Stimulated activated CD4-positive, alpha-beta T cell treated with anti-CD3 and anti-CD28 coated beads, Interleukin-12 subunit alpha, Interleukin-12 subunit beta, amount 100 ng/mL, for 4 hours (primary cell): ENCODE measurements at regions not wholly inside any gene's neighbourhood (a gene's known extent, or its start where the extent isn't known, plus 50 kb on each side); places are given as distances from the start of the nearest gene placed in this dataset.

ENCODE experiments used
- DNase-seq: peaks from one replicate; pipeline ENCODE4 v3.0.0-alpha.2; 2020

DNA sequence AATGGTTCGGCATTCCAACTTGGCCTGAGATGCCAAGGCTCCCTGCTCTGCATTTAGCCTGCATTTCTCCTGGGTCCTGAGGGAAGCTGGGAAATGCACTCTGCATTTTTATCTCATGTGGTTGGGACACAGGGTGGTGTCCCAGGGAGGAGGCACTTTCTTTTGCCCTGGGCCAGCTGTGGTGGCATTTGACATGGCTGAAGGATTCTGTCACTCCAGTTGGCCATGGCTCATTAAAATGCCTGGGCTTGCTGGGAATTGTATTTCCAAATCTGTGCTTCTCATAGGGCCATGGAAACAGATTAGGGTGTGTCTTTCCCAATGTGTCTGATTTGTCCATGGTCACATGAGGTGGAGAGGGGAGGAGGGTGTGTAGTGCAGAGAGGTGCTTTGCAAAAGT lies 128.3 kb upstream of the RGMA start:
- DNase-seq = no peak

DNA sequence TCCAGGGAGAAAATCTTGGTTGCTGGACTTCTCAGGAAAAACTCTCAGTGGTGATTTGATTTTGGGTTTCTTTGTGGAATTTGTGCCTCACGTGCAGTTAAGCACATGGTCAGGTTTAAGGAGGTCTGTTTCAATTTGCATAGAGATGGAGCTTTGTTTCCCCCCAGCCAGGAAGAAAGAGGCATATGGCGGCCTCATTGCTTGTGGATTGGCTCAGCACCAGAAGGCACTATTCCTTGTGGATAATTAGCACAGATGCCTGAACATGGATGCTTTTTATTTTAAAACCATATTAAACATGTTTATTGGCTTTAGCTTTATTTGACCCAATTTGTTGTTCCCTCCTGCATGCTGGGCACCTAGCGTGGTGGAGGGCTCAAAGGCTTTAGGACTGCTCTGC lies 125.1 kb upstream of the RGMA start:
- DNase-seq = no peak

DNA sequence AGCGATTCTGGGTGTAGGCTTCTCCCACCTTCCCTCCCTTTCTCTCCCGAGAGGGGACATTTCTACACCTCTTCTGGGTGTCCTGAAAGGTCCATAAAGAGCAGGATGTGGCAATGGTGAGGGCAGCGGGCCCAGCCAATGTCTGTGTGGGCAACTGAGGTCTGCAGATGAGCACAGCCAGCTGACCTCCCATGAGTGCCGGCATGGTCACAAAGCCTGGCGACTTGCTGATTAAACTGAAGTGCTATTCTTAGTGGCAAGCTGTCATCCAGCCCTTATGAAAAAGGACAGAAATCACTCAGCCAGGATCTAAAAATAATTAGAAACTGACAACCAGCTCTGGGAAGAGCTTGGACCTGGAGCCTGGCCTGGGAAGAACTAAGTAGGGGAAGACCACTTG lies 124.3 kb upstream of the RGMA start:
- DNase-seq = no peak

DNA sequence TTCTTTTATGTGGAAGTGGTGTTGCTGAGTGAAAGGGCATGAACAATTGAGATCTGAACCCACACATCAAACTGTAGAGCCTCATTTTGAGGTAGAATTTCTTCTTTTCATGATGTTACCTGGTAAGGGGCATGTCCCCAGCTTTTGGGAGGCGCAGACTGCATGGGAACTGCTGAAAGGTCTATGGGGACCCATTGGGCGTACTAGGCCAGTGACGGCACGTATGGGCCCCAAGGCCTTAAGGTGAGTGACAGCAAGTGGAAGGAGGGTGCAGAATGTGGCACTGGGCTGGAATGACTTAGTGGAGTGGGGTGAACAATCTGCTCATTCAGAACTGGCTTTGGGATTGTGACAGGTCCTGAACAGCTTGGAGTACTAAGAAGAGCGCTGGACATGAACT lies 123.6 kb upstream of the RGMA start:
- DNase-seq = no peak

DNA sequence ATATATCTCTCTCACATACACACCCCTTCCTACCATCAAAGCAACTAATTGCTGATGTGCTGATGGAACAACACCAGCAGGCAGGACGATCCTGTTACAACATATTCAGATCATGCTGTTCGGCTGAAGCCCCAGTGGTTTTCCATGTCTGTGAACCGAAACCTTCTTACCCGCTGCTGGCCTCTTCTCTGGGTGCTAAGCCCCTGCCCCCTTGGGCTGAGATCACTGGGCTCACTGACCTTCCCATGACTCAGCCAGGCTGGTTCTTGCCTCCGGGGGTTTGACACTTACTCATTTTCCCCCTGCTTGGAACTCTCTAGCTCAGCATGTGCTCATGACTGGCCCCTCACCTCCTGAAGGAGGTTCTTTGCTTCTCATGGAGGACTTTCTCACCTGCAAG lies 122.0 kb upstream of the RGMA start:
- no peak for DNase-seq

DNA sequence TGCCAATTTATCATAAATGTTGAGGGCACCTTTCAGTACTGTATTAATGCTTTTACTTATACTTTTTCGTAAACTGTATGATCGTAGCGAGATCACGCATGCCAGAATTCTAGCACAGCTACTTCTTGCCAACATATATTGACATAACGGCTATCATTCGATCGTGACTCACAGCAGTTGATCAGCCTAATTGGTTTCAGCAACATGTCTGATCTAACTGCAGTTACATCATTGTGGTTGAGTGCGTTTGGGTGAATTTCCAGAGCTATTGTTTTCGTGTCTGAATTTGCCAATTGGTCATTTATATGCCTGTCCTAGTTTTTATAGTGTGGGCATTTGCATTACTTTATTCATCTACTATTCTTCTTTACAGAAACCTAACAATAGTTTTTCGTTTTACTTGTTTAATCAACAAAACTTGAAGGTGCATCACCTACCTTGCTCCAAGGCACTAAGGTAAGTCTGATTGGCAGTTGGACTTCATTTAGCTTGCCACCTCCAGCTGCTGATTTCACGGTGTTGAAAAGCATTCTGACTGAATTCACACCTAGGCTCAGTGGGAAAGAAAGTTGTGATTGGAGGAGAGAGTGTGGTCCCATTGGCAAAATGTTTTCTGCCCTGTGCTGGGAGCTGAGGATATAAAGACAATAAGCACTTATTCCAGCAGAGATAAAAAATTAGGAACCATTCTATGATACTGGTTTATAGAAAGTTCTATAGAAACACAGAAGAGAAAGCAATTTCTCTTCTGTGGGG lies 120.9 kb upstream of the RGMA start:
- no peak for DNase-seq

DNA sequence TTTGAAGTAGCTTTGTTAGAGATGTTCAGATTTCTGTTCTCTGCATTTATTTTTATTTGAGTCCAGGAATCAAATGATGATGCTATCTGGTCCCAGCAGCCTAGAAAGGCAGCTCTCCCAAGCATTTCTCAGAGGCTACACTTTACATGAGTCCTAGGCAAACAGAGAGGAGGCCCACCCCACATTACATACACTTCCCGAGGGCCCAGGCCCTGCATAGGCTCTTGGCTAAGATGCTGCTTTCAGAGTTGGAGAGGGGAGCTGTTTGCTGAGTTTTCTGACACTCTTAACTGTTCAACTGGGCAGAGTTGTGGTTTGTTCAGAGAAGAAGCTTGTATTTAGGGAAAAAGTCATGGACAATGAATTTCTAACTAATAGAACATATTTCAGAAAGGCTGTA lies 117.9 kb upstream of the RGMA start:
- DNase-seq = no peak

DNA sequence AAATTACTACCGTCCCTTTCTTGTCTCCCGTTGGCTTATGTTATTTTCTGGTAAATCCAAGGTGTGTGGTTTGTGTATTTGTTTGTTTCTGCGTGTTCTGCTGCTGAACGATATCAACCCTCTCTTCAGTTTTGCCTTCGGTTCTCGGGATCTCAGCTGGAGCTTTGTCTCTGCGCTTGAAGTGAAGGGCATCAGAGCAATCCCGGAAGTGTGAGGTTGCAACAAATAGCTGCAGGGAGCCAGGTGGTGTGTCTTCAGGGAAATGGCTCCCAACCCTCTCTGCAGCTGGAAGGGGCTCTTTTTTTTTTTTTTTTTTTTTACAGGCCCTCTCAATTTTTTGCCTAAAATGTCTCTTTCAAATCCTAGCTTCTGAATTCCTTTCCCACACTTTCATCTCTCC lies 116.4 kb upstream of the RGMA start:
- DNase-seq = no peak

DNA sequence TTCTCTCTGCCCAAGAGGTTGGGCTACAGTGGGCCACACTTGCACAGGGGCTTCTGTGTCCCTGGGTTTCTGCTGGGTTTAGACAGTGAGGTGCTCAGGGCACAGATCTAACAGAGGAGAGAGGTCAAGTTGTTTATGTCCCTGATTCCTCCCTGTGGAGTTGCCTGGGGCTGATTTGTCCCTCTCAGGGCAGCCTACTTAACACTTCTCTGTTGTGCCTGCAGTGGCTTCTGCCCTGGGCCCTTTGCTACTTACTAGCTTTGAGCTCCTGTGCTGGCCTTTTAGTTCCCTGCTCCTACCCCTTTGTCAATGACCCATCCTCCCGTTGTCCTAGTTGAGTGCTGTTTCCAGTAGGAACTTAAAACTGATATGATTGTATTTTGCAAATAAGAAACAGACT lies 114.0 kb upstream of the RGMA start:
- DNase-seq = no peak

DNA sequence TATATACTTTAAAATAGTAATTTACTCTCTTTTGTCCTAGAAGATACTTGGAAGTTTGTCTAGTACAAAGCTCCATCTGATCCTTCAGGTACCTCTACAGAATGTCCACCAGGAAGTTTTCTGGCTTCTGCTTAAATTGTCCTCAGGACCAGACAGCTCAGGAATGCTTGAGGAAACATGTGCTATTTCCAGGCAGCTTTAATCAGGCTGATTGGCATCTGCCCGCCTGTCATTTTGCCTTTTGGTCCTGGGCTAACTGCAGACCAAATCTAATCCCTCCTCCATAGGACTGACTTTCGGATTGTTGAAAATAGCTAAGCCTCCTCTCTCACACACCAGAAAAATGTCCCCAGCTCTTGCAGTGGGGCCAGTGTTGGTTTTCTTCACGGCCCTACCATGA lies 113.4 kb upstream of the RGMA start:
- DNase-seq = no peak

DNA sequence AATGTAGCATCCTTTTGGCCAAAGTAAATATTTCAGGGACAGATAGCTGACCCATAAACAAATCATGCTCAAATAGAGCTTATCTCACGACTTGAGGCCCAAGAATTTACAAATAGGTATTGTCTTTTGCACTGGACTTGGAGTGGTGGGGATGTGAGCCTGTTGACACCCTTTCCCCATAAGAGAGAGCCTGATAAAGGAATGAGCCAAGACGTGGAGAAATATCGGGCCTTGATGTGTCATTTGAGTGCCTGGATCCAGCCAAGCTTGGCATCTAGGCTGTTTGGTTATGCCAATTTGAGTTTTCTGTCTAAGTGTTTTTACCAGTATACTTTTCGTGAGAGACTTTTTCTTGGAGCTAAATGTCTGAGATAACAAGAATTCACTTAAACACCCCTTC lies 112.9 kb upstream of the RGMA start:
- DNase-seq = no peak

DNA sequence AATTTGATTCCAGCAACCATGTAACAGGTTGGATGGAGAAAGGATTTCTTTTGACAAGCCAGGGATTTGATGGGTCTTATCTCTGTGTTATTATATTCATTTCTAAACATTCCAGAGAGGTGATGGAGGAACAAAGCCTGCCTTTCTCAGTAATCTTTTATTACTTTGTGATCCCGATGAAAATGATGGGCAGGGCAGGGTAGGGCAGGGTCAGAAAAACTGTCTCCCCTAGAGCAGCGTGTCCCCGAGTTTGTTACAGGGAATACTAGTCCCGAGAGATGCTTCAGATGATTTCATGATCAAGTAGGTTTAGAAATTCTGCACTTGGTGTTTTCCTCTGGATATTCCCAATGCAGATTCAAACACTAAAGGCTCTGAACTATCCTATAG lies 111.8 kb upstream of the RGMA start:
- no peak for DNase-seq

DNA sequence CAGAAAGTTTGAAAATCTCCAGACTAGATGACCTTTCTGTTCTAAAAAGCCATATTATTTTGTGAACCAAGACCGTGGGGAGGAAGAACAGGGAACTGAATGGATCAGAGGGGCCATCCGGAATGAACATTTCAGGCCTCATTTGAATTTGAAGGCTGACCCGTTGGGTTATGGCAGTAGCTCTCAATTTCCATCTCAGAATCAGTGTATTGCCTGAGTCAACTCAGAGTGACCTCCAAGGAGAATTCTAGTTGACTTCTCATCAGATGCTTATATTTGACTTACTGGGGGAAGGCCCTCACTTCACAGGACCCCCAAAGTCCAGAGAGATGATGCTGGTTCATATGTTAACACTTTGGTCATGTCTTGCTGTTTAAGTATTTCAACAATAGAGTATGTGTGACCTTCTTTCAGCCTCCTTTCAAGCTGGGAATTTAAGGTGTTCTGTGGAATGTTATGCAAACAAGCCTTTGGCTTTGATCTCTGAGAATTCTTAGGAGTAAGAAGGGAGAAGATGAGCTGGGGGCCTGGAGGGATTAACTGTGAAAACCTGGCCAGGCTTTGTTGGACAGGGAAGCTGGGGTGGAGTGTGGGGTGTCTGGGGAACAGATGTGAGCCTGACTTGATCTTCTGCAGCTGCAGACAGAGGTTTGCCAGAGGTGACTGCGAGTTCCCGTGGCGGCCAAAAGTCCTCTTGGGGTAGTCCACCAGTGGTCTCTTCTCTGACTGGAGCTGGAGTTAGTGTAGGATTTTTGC lies 111.2 kb upstream of the RGMA start:
- DNase-seq = no peak

DNA sequence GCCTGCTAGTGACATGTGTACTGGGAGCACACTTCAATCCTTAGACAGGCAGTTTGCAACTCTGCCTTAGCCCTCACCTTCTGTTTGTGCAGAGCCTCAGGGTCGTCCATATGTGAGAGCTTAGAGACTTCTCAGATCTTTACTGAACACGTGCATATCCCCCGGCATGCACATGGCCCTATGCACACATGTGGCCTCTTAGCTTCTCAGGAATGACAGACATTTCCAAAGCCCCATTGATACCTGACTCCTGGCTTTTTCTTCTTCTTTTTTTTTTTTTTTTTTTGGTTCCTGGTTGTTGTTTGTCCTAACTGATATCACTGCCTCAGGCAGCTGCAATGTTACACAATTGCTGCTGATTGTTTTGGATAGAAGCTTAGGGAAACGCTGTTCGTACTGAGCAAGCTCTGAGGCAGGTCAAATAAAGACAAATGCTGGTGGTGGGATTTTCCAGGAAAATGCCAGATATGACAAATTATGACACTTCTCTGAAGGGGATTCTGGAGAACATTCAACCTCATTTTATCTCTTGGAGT lies 107.2 kb upstream of the RGMA start:
- no peak for DNase-seq

DNA sequence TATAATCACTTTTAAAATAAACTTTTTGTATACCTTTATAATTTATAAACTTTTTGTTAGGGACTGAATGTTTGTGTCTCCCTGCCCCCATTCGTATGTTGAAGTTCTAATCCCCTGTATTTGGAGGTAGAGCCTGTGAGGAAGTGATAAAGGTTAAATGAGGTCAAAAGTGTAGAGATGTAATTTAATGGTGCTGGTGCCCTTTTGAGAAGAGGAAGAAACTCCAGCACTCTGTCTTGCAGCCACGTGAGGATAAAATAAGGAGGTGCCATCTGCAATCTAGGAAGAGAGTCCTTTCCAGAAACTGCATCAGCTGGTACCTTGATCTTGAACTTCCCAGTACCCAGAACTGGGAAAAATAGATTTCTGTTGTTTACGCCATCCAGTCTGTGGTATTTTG lies 106.1 kb upstream of the RGMA start:
- DNase-seq = no peak

DNA sequence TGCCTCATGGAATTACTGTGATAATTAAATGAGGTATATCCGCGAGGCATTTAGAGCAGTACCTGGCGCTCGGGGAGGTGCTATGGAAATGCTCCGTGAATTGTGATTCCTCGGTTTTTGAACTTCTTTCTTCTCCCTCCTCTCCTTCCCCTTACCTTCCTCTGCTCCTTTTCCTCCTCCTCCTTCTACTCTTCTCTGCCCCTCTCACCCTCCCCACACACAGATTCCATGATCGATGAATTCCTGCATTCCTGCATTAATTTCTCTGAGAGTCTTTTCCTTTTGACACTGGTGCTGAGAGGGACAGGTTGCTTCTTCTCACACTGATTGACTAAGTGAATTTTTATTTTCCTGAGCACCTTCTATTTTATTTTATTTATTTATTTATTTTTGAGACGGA lies 101.2 kb upstream of the RGMA start:
- no peak for DNase-seq

DNA sequence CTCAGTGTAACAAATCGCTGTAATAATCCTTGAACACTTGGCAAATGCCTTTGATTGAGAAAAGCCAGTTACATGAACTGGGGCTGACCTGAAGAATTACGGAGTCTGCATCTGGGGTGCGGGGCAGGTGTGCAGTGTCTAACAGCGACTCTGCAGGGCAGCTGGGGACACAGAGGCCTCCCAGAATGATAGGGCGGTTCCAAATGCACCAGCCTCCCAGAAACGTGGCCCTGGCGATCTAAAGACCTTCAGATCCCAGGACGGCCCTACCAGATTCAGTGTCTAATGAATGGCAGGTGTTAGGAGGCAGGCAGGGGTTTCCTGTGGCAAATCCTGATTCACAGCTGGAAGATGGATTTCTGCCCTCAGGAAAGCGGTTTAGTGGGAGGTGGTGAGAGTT lies 100.5 kb upstream of the RGMA start:
- no peak for DNase-seq

DNA sequence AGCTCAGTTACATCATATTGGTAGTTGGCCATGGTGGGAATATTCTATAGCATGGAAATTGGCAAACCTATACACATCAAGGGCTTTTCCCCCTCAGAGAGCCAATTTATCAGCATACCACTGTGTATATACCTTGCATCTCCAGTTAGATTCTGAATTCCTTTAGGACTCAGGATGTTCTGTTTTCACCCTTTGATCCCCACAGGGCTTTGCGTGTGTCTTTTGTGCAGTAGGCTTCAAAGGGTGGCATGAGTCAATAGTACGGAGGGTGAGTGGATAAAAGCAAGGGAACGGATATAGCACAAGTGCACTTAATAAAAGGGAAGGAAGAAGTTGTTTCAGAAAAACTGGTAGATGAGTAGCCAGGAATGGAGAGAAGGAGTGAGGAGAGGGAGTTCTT lies 99.2 kb upstream of the RGMA start:
- DNase-seq = no peak

DNA sequence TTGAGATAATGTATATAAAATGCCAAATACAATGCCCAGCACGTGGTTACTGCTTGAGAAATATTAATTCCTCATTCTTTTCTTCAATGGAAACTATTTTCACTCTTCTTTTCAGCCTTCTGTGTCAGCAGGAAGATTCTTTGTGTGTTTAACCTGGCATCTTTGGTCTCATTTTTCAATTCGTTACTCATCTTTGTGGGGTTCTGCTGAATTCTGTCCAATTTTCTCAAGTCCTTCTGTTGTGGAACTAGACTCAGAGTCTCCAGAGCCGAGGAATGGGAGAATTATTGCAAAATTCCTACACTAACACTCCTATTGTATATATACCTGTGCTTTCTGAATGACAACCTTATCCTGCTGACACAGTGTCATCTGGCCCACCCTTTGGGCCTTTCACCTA lies 96.8 kb upstream of the RGMA start:
- DNase-seq = no peak

DNA sequence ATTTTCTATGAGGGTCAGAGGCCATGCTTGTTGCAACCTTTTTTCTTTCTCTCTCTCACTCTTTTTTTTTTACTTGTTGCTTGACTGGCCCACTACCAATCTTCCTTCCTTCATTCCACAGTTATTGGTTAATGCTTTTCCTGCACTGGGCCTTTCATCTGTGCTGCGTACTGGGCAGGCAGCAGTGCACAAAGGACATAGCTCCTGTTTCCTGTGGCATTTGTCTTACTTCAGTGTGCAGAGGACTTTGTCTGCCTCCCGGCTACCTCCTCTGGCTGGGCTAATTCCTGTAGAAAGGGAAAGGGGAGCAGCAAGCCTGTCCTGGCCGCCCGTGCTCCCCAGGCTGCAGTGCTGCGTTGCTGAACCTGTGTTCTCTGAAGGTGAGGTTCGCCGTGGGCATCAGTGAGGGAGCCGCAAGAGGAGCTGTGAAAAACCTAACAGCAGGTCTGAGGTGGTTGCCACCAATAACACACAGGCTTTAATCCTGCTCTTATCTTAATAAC lies 93.7 kb upstream of the RGMA start:
- no peak for DNase-seq

DNA sequence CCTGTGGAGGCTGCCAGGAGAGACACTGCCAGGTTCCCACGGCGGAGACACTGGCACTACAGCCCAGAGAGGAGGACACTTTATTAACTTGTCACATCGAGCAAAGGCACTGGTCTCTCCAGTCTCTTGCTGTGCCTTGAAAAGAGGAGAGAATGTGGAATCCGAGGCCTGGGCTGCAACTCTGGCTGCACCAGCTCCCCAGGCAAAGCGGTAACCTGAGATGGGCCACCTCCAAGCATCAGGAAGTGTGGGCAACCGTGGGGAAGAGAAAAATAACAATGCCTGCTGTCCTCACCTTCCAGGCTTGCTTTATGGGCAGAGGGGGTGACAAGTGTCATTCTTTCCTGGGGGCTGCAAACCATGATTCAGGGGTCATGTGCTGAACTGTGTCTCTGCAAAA lies 91.6 kb upstream of the RGMA start:
- DNase-seq = no peak

DNA sequence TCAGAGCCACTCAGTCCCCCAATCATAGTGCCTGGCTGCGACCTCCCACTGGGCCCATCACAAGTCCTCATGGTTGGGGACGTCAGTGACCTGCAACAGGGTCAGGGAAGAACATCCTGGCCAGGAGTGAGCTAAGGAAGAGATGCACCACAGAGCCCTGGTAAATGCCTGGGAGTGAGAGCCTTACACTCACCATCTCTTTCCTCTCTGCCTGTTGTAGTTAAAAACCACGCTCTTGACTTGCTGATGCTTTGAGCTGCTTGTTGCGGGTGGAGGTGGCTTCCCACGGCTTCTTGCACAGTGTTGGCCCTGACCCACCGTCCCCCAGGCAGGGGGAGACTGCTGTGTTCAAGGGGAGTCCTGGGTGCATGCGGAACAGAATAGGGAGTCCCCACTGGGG lies 91.1 kb upstream of the RGMA start:
- DNase-seq = no peak

DNA sequence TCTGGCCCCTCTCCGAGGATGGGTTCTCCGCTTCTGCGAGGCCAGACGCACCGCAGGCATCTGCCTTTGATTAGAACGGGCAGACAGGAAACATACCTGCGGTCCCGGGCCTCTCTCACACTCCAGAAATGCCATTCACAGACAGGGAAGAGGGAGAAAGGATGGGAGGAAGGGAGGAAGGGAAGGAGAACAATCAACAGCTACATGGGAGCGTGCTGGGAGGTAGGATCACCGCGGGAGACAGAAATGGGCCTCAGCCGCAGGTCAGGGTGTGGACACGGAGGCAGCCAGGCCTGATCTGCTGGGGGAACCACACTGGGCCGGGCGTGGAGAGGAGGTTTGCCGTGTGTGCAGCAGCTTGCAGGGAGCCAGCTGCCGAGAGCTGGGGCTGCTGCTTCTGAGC lies 90.7 kb upstream of the RGMA start:
- DNase-seq = no peak

DNA sequence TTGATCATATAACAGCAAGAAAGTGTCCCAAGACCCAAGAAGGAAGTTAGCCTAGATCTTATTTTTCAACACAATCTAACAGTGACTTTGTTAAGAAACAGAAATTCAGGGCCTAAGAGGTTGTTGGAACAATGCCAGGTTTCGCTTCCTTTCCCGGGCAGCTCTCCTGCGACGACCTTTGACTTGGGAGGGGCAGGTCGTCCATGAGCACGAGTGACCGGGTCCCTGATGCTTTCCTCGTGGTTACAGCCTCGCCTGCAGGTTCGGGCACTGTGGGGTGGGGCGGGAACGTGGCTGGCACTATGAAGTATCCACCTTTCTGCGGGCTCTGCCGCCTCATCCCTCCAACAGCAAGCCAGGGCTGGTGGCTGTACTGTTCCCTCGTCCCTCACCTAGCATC lies 90.1 kb upstream of the RGMA start:
- no peak for DNase-seq

DNA sequence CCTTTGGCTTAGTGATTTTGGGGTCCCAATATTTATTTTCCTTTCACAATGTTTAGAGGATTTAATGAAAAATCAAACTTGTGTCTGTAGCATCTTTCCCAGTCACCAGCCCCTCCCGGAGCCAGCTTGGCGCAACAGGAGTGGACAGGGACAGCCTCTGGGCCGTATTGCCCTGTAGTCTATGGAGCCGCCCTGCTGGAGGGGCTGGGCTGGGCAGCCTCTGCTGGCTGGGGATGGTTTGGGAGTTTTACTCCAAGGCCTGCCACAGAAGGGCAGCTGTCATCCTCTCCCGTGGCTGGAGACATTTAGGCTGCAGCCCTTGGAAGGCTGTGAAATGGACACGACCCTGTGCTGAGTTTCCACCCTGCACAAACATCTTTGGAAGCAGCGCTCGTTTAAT lies 89.4 kb upstream of the RGMA start:
- DNase-seq = no peak
